Inflammatory macrophage treated with lipopolysaccharide for 1 hour (primary cell): ENCODE measurements at regions not wholly inside any gene's neighbourhood (a gene's known extent, or its start where the extent isn't known, plus 50 kb on each side); places are given as distances from the start of the nearest gene placed in this dataset.

ENCODE experiments used
- DNase-seq, 2 donors: peaks; one replicate each; pipeline ENCODE4 v3.0.0-alpha.2; 2020 to 2022

GRCh38 chr20:60815656-60816055 is 436.4 kb upstream of the CDH4 start:
- DNase-seq: no peak

- no peak for DNase-seq
Observed at GRCh38 chr20:60816901-60817300, 435.2 kb upstream of the CDH4 start.

- DNase-seq: no peak
Observed at GRCh38 chr20:60817891-60818290, 434.2 kb upstream of the CDH4 start.

GRCh38 chr20:60819511-60819910 is 432.6 kb upstream of the CDH4 start:
- DNase-seq: no peak

- no peak for DNase-seq
Observed at GRCh38 chr20:60820149-60820548, 431.9 kb upstream of the CDH4 start.

- DNase-seq: no peak
Observed at GRCh38 chr20:60820918-60821317, 431.1 kb upstream of the CDH4 start.

GRCh38 chr20:60822699-60823607 is 429.1 kb upstream of the CDH4 start:
- no peak for DNase-seq

GRCh38 chr20:60835876-60836275 is 416.2 kb upstream of the CDH4 start:
- no peak for DNase-seq

GRCh38 chr20:60837173-60837770 is 414.8 kb upstream of the CDH4 start:
- DNase-seq: no peak

GRCh38 chr20:60838297-60838696 is 413.8 kb upstream of the CDH4 start:
- DNase-seq: no peak

GRCh38 chr20:60840971-60841370 is 411.1 kb upstream of the CDH4 start:
- DNase-seq: no peak

GRCh38 chr20:60845146-60845545 is 406.9 kb upstream of the CDH4 start:
- no peak for DNase-seq

GRCh38 chr20:60851826-60852704 is 400.0 kb upstream of the CDH4 start:
- no peak for DNase-seq

- no peak for DNase-seq
Observed at GRCh38 chr20:60857708-60858107, 394.4 kb upstream of the CDH4 start.

GRCh38 chr20:60862601-60863000 is 389.5 kb upstream of the CDH4 start:
- no peak for DNase-seq

GRCh38 chr20:60863548-60863947 is 388.5 kb upstream of the CDH4 start:
- no peak for DNase-seq

- DNase-seq: no peak
Observed at GRCh38 chr20:60867589-60867988, 384.5 kb upstream of the CDH4 start.

- DNase-seq: no peak
Observed at GRCh38 chr20:60868316-60868891, 383.7 kb upstream of the CDH4 start.

- DNase-seq: no peak
Observed at GRCh38 chr20:60869087-60869486, 383.0 kb upstream of the CDH4 start.

- no peak for DNase-seq
Observed at GRCh38 chr20:60869625-60870024, 382.4 kb upstream of the CDH4 start.

- DNase-seq: no peak
Observed at GRCh38 chr20:60870040-60870439, 382.0 kb upstream of the CDH4 start.

- DNase-seq: no peak
Observed at GRCh38 chr20:60872224-60872623, 379.8 kb upstream of the CDH4 start.
